ENCODE measurements at regions not wholly inside any gene's neighbourhood (a gene's known extent, or its start where the extent isn't known, plus 50 kb on each side); places are given as distances from the start of the nearest gene placed in this dataset.
"Not testable (repeated sequence)": the region's sequence is repeated elsewhere in the genome, so short reads cannot be mapped to it uniquely, and the experiment has no call there.

GRCh38 chr17:437545-437944, 84.9 kb upstream of the RPH3AL start:
- no peak for DNase-seq (ENCODE audit: low spot score)
- Histone ChIP-seq H3K36me3 (no peaks in the 10 kb centered on the region), H3K27me3 (replicated peaks; ENCODE audit: insufficient read depth) (no peaks in the 10 kb centered on the region), H3K9me3 (no peaks in the 10 kb centered on the region), H3K27ac (no peak overlapping the region), H3K4me3 (no peak overlapping the region), H3K4me1 (replicated peaks) (no peaks in the 10 kb centered on the region)
- 99% methylated on average over 2 of the region's 2 CpGs for WGBS
- no peak for TF ChIP-seq POLR2A (IDR thresholded peaks at IDR 0.05)
- TF ChIP-seq, protein P1, sequence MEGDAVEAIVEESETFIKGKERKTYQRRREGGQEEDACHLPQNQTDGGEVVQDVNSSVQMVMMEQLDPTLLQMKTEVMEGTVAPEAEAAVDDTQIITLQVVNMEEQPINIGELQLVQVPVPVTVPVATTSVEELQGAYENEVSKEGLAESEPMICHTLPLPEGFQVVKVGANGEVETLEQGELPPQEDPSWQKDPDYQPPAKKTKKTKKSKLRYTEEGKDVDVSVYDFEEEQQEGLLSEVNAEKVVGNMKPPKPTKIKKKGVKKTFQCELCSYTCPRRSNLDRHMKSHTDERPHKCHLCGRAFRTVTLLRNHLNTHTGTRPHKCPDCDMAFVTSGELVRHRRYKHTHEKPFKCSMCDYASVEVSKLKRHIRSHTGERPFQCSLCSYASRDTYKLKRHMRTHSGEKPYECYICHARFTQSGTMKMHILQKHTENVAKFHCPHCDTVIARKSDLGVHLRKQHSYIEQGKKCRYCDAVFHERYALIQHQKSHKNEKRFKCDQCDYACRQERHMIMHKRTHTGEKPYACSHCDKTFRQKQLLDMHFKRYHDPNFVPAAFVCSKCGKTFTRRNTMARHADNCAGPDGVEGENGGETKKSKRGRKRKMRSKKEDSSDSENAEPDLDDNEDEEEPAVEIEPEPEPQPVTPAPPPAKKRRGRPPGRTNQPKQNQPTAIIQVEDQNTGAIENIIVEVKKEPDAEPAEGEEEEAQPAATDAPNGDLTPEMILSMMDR (IDR thresholded peaks at IDR 0.05): no peak
- TF ChIP-seq POLR2AphosphoS5 (IDR thresholded peaks at IDR 0.05): no peak
- intact Hi-C loops (cut with DNase I): no loop called here

DNA sequence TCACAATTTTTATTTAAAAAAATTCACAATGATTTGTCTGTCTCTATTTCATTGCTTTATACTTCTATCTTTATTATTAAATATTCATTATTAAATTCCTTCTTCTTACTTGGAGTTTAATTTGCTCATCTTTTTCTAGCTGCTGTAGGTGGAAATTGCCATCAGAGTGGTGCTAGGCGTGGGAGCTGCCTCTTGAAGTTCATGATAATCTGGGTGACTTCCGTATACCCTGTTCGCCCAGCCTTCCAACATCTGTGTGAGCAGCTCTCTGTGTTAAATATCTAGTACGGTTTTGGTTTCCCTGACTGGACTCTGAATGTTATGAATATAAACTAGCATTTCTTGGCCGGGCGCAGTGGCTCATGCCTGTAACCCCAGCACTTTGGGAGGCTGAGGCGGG, 84.0 kb upstream of the RPH3AL start:
- no peaks in the 10 kb centered on the region for H3K27me3 ChIP-seq (replicated peaks; ENCODE audit: insufficient read depth)
- no peak overlapping the region for H3K4me3 ChIP-seq
- 82% methylated on average over 7 of the region's 7 CpGs for WGBS
- H3K36me3 ChIP-seq: no peaks in the 10 kb centered on the region
- no peaks in the 10 kb centered on the region for H3K9me3 ChIP-seq
- DNase-seq (ENCODE audit: low spot score): no peak
- no peak overlapping the region for H3K27ac ChIP-seq
- no peaks in the 10 kb centered on the region for H3K4me1 ChIP-seq (replicated peaks)
- TF ChIP-seq POLR2A (IDR thresholded peaks at IDR 0.05): no peak
- TF ChIP-seq, protein P1 (IDR thresholded peaks at IDR 0.05): no peak
- TF ChIP-seq POLR2AphosphoS5 (IDR thresholded peaks at IDR 0.05): no peak
- intact Hi-C loops (cut with DNase I): no loop called here

DNA sequence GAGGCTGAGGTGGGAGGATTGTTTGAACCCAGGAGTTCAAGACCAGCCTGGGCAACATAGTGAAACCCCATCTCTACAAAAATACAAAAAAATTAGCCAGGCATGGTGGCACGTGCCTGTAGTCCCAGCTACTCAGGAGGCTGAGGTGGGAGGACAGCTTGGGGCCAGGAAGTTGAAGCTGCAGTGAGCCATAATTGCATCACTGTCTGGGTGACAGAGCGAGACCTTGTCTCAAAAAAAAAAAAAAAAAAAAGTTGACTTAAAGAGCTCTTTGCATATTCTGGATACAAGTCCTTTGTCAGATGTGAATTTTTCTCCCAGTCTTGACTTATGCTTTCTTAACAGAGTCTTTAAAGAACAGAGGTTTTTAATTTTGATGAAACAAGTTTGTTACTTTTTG, 79.9 kb upstream of the RPH3AL start:
- H3K9me3 ChIP-seq; DNase-seq (ENCODE audit: low spot score); H3K27ac ChIP-seq; intact Hi-C loops (cut with DNase I); H3K4me3 ChIP-seq; H3K4me1 ChIP-seq (replicated peaks); H3K27me3 ChIP-seq (replicated peaks; ENCODE audit: insufficient read depth); H3K36me3 ChIP-seq: not testable (repeated sequence)
- 82% methylated on average over 2 of the region's 2 CpGs for WGBS

- DNase-seq (ENCODE audit: low spot score): no peak
- TF ChIP-seq POLR2A (IDR thresholded peaks at IDR 0.05) (no peak), POLR2AphosphoS5 (IDR thresholded peaks at IDR 0.05) (no peak)
- TF ChIP-seq, protein P1 (IDR thresholded peaks at IDR 0.05): no peak
- H3K4me1 ChIP-seq (replicated peaks): no peaks in the 10 kb centered on the region
- H3K36me3 ChIP-seq: no peaks in the 10 kb centered on the region
- no peak overlapping the region for H3K4me3 ChIP-seq
- intact Hi-C loops (cut with DNase I): no loop called here
- H3K27me3 ChIP-seq (replicated peaks; ENCODE audit: insufficient read depth): no peaks in the 10 kb centered on the region
- WGBS: 88% methylated on average over 4 of the region's 4 CpGs
- no peak overlapping the region for H3K27ac ChIP-seq
- H3K9me3 ChIP-seq: no peaks in the 10 kb centered on the region
These were observed 78.9 kb upstream of the RPH3AL start for GRCh38 chr17:431494-431893.

DNA sequence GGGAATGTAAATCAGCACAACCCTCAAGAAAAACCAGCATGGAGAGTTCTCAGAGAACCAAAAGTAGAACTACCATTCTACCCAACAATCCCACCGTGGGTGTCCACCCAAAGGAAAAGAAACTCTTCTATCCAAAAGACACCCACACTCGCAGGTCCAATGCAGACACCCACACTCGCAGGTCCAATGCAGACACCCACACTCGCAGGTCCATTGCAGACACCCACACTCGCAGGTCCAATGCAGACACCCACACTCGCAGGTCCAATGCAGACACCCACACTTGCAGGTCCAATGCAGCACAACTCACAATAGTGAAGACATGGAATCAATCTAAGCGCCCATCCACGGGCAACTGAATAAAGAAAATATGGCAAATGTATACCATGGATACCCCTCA, 77.0 kb upstream of the RPH3AL start:
- no peak for DNase-seq (ENCODE audit: low spot score)
- TF ChIP-seq, protein P1 (IDR thresholded peaks at IDR 0.05): no peak
- no peak for TF ChIP-seq POLR2A (IDR thresholded peaks at IDR 0.05)
- TF ChIP-seq POLR2AphosphoS5 (IDR thresholded peaks at IDR 0.05): no peak
- H3K27me3 ChIP-seq (replicated peaks; ENCODE audit: insufficient read depth): no peaks in the 10 kb centered on the region
- intact Hi-C loops (cut with DNase I): no loop called here
- no peak overlapping the region for H3K4me3 ChIP-seq
- H3K27ac ChIP-seq: no peak overlapping the region
- 93% methylated on average over 8 of the region's 8 CpGs for WGBS
- no peaks in the 10 kb centered on the region for H3K9me3 ChIP-seq
- H3K36me3 ChIP-seq: no peaks in the 10 kb centered on the region
- no peaks in the 10 kb centered on the region for H3K4me1 ChIP-seq (replicated peaks)
